Breast epithelium (tissue), 3 donors: ENCODE measurements at regions not wholly inside any gene's neighbourhood (a gene's known extent, or its start where the extent isn't known, plus 50 kb on each side); places are given as distances from the start of the nearest gene placed in this dataset.

Source experiments
- CTCF ChIP-seq, 3 donors: fragments of 450-650 bp; IDR thresholded peaks; one replicate each; pipeline ENCODE4 v1.5.1; 2016 to 2017; ENCODE audit warnings: antibody characterized with exemption in 3 of 3, mild to moderate bottlenecking in 3 of 3, moderate library complexity in 3 of 3
- POLR2A ChIP-seq: fragments of 450-650 bp; IDR thresholded peaks from one replicate; pipeline ENCODE4 v1.6.1; 2016; ENCODE audit warnings: antibody characterized with exemption, mild to moderate bottlenecking, moderate library complexity
- POLR2AphosphoS5 ChIP-seq, 3 donors: sonication (generic); formaldehyde crosslinking; IDR thresholded peaks; one replicate each; pipeline ENCODE4 v1.6.1; 2017; ENCODE audit warnings: antibody characterized with exemption in 3 of 3

- TF ChIP-seq CTCF (IDR thresholded peaks at IDR 0.05) (no peak), POLR2A (no peak), POLR2AphosphoS5 (IDR thresholded peaks at IDR 0.05) (no peak)
Measured at GRCh38 chr3:87436781-87437543, 160.6 kb upstream of the POU1F1 start.
